ENCODE measurements at regions not wholly inside any gene's neighbourhood (a gene's known extent, or its start where the extent isn't known, plus 50 kb on each side); places are given as distances from the start of the nearest gene placed in this dataset.
A peak's percentile ranks its signal among the peaks of the same experiment; 100 is the strongest.

DNA sequence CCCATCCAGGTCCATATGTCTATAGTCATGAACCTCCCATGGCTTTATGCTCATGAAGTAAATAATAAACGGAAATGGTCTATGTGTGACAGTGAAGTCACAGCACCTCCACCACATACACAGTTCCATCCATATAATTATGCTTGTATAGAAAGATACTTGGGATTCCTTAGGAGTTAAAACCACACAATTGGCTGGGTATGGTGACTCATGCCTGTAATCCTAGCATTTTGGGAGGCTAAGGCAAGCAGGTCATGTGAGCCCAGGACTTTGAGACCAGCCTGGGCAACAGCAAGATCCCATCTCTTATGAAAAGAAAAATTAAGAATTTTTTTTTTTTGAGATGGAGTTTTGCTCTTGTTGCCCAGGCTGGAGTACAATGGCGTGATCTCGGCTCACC lies 55.6 kb upstream of the RBM47 start:
- Histone ChIP-seq H3K9ac (ENCODE audit: low read length) (no peak overlapping the region), H3K4me3 (replicated peaks in 1 of 2; ENCODE audit: low read depth in 1 of 2, low read length in 2 of 2) (no peak overlapping the region), H3K4me2 (ENCODE audit: low read length) (no peak overlapping the region), H3K4me1 (ENCODE audit: control insufficient read depth in 1 of 2, insufficient read depth in 2 of 2, low read length in 2 of 2) (peaks cover 0 to 4% of the 10 kb centered on the region in 2 experiments; a peak in 2 of 4 replicates), H3K27ac (ENCODE audit: low read depth, low read length) (no peak overlapping the region), H2AFZ (ENCODE audit: low read depth, low read length, poor library complexity, severe bottlenecking) (no peak overlapping the region), H3K9me3 (ENCODE audit: control insufficient read depth in 1 of 2, insufficient read depth in 1 of 2, low read depth in 1 of 2, low read length in 2 of 2) (no peaks in the 10 kb centered on the region), H4K20me1 (ENCODE audit: insufficient read depth) (no peaks in the 10 kb centered on the region), H3K36me3 (ENCODE audit: control insufficient read depth in 1 of 2, insufficient read depth in 2 of 2, low read length in 2 of 2) (no peaks in the 10 kb centered on the region), H3K9me2 (ENCODE audit: insufficient read depth) (no peaks in the 10 kb centered on the region), H3K79me2 (ENCODE audit: insufficient read depth, low read length) (no peaks in the 10 kb centered on the region), H3K27me3 (ENCODE audit: insufficient read depth, low read length) (no peaks in the 10 kb centered on the region)
- no TSS peak for BruUV-seq (replicated peaks)
- DNase-seq (ENCODE audit: low read depth, low spot score) (no peak), ATAC-seq (peak; percentile 44; the same call in 1 of the 2 replicates)
- POLR2A ChIA-PET, result no interaction called here
- CTCF ChIA-PET, result no interaction called here
- RAD21 ChIA-PET (ENCODE audit: low non-redundant PET in 1 of 2, low total read pairs in 2 of 2, uncharacterized antibody in 2 of 2, unreplicated experiment in 2 of 2), result no interaction called here
- intact Hi-C loops (cut with micrococcal nuclease), result no loop called here
- no peak for TF ChIP-seq EZH2 (IDR thresholded peaks at IDR 0.05)
- no peak for TF ChIP-seq TCF7L2 (IDR thresholded peaks at IDR 0.05; ENCODE audit: borderline replicate concordance, extremely low read depth, insufficient read depth, insufficient read length)
- TF ChIP-seq CTCF (IDR thresholded peaks at IDR 0.05 in 2 of 3, conservative IDR thresholded peaks at IDR 0.05 in 1 of 3; ENCODE audit: borderline replicate concordance in 1 of 3, insufficient read depth in 1 of 3, low read depth in 2 of 3, low read length in 2 of 3), result no peak
- TF ChIP-seq SIN3A (IDR thresholded peaks at IDR 0.05; ENCODE audit: low read depth), result no peak
- no peak for TF ChIP-seq CBX3 (IDR thresholded peaks at IDR 0.05; ENCODE audit: low read depth)
- no peak for TF ChIP-seq CEBPB (IDR thresholded peaks at IDR 0.05; ENCODE audit: low read depth)
- TF ChIP-seq REST (IDR thresholded peaks at IDR 0.05; ENCODE audit: low read depth), result no peak
- TF ChIP-seq RAD21 (IDR thresholded peaks at IDR 0.05; ENCODE audit: low read depth), result no peak
- no peak for TF ChIP-seq SP1 (IDR thresholded peaks at IDR 0.05; ENCODE audit: low read depth)
- no peak for TF ChIP-seq SRF (IDR thresholded peaks at IDR 0.05; ENCODE audit: low read depth)
- TF ChIP-seq FOSL1 (IDR thresholded peaks at IDR 0.05; ENCODE audit: low read depth), result no peak
- TF ChIP-seq JUND (IDR thresholded peaks at IDR 0.05), result no peak
- no peak for TF ChIP-seq ELF1 (IDR thresholded peaks at IDR 0.05; ENCODE audit: borderline replicate concordance, low read depth)
- no peak for TF ChIP-seq YY1 (IDR thresholded peaks at IDR 0.05; ENCODE audit: extremely low read depth, insufficient replicate concordance, low read depth, low read length)
- no peak for TF ChIP-seq EZH2phosphoT487 (IDR thresholded peaks at IDR 0.05; ENCODE audit: borderline replicate concordance)
- no peak for TF ChIP-seq MAX (IDR thresholded peaks at IDR 0.05)
- no peak for TF ChIP-seq POLR2AphosphoS5 (IDR thresholded peaks at IDR 0.05; ENCODE audit: low read depth, low read length)
- TF ChIP-seq, protein P1, sequence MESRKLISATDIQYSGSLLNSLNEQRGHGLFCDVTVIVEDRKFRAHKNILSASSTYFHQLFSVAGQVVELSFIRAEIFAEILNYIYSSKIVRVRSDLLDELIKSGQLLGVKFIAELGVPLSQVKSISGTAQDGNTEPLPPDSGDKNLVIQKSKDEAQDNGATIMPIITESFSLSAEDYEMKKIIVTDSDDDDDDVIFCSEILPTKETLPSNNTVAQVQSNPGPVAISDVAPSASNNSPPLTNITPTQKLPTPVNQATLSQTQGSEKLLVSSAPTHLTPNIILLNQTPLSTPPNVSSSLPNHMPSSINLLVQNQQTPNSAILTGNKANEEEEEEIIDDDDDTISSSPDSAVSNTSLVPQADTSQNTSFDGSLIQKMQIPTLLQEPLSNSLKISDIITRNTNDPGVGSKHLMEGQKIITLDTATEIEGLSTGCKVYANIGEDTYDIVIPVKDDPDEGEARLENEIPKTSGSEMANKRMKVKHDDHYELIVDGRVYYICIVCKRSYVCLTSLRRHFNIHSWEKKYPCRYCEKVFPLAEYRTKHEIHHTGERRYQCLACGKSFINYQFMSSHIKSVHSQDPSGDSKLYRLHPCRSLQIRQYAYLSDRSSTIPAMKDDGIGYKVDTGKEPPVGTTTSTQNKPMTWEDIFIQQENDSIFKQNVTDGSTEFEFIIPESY (IDR thresholded peaks at IDR 0.05; ENCODE audit: extremely low read depth, insufficient replicate concordance, low read length), result no peak
